GM19397 (cell line): ENCODE measurements at regions not wholly inside any gene's neighbourhood (a gene's known extent, or its start where the extent isn't known, plus 50 kb on each side); places are given as distances from the start of the nearest gene placed in this dataset.
"Not testable (repeated sequence)": the region's sequence is repeated elsewhere in the genome, so short reads cannot be mapped to it uniquely, and the experiment has no call there.

Source experiments
- ATAC-seq: cut with Tn5 transposase; IDR thresholded peaks from one replicate; pipeline ENCODE4 v1.9.1; 2021; ENCODE audit warnings: mild to moderate bottlenecking, moderate library complexity; ENCODE audit not compliant: unreplicated experiment

DNA sequence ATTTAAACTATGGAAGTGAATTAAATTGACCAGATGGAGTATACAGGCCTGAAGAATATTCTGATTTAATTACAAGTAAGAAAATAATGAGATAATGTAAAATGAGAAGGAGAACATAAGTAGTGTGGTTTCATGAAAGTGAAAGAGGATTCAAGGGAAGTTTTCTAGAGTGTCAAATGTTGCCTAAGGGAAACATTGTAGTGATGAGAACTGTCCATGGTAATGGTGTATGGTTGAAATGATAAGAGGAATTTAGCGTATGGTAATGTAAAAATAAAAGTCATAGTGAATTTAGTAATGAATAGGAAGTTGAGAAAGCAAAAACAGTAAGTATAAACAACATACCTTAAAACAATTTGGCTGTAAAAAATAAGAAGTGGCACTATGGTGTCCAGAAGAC lies 1954.6 kb upstream of the FLRT2 start:
- no peak for ATAC-seq

DNA sequence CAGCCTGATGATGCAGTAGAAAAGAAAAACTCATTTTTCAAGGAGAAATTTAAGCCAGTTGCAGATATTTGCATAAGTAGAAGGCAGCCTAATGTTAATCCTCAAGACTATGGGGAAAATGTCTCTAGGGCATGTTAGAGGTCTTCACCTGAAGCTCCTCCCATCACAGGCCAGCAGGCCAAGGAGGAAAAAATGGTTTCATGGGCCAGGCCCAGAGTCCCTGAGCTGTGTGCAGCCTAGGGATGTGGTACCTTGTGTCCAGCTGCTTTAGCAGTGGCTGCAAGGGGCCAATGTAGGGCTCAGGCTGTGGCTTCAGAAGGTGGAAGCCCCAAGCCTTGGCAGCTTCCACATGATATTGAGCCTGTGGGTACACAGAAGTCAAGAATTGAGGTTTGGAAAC lies 1946.7 kb upstream of the FLRT2 start:
- no peak for ATAC-seq

DNA sequence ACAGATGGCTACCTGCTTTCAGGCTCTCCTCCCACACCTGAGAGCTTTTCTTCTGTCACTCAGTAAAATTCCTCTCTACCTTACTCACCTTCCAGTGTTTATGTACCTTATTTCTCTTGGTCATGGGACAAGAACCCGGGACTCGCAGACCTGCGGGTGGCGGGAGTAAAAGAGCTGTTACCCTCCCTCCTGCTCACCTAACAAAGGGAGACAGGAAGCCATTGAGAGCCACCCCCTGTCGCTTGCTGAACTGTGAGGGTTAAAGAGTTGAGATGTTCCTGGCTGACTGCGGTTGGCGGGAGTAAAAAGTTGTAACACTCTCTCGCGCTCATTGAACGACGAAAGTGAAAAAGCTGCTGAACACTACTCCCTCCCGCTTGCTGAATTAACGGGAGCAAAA lies 1935.1 kb upstream of the FLRT2 start:
- ATAC-seq: no peak

DNA sequence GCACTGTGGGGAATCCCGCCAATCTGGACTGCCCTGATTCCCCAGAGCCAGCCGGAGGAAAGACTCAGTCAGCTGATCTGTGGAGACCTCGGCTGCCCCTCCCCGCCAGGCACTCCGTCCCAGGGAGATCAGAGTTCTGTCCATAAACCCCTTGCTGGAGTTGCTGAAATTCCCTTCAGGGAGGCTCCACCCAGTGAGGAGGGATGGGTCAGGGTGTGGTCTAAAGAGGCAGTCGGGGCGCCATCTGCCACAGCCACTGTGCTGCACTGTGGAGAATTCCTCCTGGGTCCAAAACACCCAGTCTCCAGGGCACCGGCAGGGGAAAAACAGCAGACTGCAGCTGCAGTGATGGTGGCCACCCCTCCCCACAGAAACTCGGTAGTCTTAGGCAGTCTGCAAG lies 1922.3 kb upstream of the FLRT2 start:
- ATAC-seq: no peak

DNA sequence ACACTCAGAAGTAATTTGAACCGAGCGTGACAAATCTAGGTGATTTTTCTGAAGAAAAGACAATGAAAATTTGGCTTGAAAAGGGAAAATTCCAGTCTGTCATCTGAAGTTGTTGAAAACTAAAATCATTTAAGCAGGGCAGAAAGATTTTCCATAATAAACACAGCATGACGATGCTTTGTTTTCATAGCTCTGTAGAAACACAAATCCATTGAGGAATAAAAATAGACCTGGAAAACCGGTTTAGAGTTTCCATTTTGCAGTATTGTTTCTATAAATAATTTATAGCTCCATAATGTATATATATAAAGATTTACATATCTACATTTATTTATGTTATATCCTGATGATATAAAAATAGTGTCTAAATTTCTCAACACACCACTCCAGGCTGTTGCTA lies 1918.5 kb upstream of the FLRT2 start:
- no peak for ATAC-seq

DNA sequence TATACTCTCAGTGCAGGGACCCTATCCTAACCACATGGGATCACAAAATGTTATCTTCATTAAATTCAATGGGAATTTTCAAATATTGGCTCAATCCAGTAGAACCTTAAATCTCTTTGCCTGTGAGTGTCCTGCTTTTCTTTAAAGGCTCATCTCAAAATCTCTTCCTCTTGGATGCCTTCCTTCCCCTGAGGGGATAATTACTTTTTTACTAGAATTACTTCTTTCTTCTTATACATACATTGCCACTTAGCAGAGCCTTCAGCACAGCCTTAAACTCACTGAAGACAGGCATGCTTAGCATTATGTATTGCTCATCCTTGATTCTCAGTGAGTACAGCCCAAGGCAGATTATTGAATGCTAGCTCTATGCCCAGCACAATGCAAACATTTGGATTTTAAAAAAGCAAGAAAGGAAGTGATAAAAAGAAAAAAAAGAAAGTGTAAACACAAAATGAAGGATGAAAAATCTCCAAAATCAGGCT lies 1918.0 kb upstream of the FLRT2 start:
- ATAC-seq: no peak

DNA sequence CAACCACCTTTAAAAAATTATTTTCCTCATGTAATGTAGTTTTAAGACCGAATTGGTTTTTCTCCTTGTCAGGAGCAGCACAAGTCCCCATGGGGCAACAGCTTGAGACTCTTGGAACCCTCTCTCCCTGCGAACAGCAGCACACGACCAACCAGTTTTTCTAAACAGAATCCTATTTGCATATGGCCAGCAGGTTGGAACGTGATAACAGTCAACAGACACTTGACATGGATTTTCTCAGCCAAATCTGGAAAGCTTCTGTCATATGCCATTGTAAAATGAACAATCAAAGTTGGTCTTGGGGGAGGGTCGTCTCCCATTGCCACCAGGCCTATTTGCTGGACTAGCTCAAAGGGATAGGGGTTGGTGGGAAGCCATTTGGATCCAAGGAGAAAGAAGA lies 1915.0 kb upstream of the FLRT2 start:
- ATAC-seq: no peak

DNA sequence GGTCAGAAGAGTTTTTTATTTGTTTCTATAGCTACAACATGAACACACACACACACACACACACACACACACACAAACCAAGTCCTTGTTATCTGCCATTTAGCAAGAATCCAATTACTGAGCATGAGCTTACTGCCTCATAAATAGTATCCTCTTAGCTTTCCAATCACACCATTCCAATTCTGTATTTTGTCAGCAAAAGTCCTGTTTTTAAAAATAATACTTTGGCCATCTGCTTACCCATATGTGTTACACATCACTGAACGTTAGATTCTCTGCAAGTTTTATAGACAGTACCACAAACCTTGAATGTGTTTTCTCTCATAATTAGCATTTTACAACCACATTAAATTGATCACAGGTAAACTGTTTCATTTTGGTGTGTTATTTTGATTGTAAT lies 1905.4 kb upstream of the FLRT2 start:
- ATAC-seq: no peak

DNA sequence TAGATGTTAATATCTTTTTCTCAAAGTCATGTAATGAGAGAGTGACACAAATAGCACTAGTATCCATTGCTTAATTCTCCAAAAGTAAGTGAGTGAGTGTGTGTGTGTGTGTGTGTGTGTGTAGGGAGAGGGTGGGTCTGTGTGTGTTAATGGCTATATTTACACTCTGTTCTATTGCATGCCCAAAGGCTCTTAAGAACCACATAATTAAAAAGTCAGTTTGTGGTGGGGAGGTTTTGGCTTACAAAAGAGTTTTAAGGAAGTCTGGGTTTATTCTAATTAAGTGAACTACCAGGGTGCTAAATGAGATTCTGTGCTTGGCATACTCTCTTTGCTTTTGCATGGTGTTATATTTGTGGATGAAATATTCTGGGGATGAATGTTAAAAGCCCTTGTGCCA lies 1897.6 kb upstream of the FLRT2 start:
- no peak for ATAC-seq

DNA sequence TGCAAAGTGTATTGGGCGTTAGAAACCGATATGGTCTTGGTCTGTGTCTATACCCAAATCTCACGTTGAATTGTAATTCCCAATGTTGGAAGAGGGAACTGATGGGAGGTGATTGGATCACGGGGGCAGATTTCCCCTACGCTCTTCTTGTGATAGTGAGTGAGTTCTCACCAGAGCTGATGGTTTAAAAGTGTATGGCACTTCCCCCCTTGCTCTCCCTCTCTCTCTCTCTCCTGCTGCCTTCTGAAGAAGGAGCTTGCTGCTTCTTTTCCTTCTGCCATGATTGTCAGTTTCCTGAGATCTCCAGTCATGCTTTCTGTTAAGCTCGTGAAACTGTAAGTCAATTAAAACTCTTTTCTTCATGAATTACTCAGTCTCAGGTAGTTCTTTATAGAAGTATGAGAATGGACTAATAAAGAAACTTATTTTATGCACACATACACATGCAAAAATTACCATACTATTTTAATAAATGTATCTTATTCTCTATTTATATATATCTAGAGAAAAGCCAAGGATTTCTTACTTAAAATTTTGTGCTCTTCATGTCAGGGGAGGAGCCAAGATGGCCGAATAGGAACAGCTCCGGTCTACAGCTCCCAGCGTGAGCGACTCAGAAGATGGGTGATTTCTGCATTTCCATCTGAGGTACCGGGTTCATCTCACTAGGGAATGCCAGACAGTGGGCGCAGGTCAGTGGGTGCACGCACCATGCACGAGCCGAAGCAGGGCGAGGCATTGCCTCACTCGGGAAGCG lies 1891.0 kb upstream of the FLRT2 start:
- no peak for ATAC-seq

DNA sequence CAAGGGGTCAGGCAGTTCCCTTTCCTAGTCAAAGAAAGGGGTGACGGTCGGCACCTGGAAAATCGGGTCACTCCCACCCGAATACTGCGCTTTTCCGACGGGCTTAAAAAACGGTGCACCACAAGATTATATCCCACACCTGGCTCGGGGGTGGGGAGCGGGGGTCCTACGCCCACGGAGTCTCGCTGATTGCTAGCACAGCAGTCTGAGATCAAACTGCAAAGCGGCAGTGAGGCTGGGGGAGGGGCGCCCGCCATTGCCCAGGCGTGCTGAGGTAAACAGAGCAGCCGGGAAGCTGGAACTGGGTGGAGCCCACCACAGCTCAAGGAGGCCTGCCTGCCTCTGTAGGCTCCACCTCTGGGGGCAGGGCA lies 1890.5 kb upstream of the FLRT2 start:
- ATAC-seq: not testable (repeated sequence)

DNA sequence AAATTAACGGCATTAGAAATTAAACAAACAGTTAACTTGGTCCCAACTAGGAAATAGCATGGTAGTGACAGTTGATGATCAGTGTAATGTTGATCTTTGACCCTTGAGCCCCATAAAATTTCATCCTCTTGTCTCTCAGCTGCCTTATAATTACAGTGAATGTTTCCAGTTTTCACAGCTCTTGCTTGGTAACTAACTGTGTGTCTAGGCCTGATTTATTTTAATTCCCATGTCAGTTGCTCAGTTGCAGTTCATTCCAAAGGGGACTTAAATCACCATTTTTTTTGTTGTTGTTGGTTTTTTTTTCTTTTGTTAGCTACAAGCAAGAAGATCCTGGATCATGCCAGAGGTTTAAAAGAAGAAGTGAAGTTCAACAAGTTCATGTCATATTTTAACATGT lies 1883.7 kb upstream of the FLRT2 start:
- no peak for ATAC-seq

DNA sequence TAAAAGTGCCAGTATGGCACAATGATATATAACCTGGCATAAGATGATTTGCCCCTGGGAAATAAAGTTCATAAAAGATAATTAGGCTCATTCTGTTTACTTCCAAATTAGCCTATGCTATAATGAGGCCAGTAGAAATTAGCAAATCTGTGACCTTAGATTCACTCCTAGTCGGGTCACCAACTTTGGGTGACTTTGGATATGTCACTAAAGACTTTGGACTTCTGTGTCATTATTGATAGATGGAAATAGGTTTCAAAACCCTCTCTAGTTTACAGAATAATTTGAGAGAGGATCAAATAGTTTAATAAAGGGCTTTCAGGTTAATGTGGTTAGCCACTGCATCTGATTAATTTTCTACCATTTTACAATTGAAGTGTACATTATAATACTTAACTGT lies 1869.3 kb upstream of the FLRT2 start:
- ATAC-seq: no peak

DNA sequence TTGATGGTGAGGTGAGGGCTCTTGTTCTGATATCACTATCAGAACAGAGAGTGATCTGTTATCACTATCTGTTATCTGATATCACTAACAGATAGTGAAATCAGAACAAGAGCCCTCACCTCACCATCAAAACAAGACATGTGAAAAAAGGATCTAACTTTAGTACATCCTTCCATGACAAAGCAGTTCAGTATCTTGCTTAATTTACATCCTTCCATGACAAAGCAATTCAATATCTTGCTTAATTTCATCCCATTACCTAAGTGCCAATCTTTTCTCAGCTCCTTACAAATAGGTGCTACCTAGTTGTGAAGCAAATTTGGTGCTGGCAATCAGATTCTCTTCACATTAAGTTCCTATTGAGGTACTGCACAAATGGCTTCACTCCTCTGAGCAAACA lies 1865.6 kb upstream of the FLRT2 start:
- no peak for ATAC-seq

DNA sequence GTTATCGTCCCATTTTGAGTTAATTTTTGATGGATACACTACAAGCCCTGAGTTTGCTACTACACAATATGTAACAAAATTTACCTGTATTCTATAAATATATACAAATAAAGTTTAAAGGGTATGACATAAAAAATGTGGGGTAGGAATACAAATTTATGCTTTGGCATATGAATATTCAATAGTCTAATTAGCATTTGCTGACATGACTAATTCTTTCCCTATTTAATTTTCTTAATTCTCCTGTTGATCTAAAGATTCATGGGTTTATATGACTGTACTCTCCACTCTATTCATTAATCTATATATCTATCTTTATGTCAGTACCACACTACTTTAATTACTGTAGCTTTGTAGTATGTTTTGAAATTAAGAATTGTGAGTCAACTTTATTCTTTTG lies 1840.7 kb upstream of the FLRT2 start:
- ATAC-seq: no peak

DNA sequence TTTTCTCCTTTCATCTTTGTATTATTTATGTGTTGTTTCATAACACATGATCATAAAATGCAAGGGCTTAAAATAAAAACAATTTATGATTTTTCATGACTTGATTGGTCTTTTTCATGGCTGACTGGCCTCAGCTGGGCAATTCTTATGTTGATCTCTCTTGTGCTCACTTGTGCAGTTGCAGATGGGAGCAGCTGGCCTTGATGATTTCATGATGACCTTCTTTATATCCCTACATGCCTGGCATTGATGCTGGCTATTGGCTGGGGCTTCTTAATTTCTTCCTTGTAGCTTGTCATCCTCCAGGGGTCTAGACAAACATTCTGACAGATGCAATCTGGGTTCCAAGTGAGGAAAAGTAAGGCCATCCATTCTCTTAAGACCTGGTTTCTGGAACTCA lies 1832.8 kb upstream of the FLRT2 start:
- ATAC-seq: no peak

DNA sequence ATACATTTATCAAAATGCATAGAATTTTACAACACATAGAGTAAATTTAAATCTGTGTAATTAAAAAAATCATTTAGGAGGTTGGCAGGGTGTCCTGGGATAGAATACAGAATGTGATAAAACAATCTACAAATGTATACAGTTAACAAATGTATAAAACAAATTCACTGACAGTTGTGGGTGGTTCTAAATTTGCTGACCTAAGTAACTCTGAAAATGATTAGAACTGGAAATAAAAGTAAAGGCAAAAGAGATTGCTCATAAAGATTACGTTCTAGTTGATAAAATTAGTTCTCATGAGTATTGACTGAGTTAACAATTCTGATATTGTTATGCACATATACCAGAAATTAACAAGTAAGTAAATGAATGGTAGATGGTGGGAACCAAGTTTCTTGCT lies 1827.3 kb upstream of the FLRT2 start:
- no peak for ATAC-seq

DNA sequence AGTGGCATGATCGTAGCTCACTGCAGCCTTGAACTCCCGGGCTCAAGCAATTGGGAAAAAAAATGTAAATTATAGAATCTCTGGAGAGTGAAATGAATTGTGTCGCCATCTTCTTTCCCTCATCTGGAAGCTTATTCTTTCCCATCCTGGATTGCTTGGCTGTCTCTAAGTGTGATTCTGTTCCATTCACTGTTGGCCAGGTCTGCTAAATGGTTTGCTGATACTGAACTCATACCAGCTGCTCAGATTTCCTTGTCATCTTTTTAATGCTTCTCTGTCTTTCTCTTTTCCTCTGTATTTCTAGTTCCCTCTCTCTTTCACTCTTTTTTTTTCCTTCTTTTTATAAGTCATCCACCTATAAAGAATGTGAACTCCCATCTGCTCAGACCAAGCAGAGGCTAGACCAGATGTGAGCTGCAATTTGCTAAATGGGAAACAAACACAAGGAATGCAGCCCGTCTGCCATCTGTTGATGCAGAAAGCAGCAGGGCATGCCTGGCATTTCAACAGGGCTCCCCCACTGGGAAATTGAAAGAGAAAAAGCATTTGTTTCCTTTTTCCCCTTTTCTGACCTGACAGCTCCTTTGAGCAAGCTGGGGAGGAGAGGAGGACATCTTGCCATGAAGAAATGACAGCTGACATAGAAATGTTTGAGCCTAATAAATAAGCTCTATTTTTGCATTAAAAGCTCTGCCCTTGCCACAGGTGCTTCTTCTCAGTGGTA lies 1823.6 kb upstream of the FLRT2 start:
- no peak for ATAC-seq

DNA sequence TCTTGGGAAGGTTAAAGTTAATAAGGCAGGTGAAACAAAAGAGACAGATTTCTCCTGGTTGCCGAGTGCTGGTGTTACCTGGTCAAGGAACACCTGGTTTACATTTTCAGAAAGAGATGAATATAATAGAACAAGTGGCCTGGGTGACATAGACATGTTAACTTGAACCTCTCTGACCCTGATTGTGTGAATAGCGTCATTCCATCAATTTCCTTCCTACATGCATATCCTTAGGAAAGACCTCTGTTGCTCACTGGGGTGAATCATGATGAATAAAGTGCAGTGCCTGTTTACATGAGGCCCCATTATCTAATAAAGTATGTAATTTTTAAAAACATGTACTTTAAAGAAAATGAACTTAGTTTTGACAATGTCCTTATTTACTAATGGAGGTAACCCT lies 1822.9 kb upstream of the FLRT2 start:
- no peak for ATAC-seq

DNA sequence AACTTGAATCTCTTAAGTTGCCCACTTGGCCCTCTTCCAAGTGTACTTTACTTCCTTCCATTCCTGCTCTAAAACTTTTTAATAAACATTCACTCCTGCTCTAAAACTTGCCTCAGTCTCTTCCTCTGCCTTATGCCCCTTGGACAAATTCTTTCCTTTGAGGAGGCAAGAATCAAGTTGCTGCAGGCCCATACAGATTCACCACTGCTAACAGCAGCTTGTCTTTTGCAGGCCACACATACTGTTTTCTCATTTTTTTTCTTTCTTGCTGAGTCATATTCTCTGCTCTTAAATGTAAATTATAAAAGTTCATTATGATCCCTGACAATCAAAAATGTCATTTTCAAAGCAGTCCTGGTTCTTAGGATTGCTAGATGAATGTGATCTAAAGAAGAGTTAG lies 1820.8 kb upstream of the FLRT2 start:
- ATAC-seq: no peak

DNA sequence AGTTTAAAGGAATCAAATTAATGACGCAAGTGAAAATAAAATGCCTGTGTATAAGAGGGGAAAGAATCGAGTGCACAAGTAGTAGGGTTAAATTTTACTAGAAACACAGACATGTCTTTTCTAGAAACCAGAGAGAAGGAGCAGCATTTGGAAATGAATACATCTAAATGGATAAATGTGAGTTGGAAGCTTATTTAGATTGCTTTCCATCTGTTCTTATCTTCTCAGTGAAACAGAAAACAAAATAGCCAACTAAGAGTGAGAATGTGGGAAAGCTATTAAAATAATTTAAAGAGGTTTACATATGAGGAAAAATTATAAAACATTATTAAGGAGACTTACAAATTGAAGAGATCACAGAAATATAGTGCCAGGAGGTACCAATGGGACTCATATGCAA lies 1818.9 kb upstream of the FLRT2 start:
- ATAC-seq: no peak

DNA sequence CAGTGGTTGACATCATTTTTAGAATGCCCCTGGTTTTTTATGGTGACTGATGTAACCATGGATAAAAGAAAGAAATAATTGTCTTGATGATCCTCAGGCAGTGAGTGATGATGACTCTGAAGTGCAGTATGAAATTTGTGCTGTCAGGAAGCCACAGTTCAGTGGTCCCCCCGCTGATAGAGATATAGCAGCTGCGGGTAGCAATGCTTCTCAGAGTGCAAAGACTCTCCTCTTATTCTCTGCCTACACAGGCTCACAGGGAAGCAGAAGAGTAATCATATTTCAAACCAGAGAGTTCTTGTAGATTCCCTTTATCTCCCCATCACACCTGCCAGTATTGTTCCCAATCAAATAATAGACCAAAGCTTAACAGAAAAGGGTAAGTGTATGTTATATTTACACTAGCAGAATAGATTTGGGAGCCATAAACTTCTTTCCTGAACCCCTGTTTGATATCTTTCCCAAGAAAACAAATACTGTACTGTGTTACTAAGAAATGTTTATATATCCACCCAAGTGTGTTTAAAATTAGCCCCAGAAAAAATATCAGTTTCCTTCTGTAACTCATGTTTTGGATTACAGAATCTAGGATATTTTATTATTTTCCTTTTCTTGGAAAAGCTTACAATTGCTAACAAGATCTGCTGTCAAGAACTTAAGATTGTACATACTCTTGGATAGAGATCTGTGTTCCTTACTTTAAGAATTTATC lies 1817.4 kb upstream of the FLRT2 start:
- ATAC-seq: no peak
